C4-2B (cell line): ENCODE measurements at regions not wholly inside any gene's neighbourhood (a gene's known extent, or its start where the extent isn't known, plus 50 kb on each side); places are given as distances from the start of the nearest gene placed in this dataset.
"Not testable (repeated sequence)": the region's sequence is repeated elsewhere in the genome, so short reads cannot be mapped to it uniquely, and the experiment has no call there.

ENCODE experiments used
- CTCF ChIP-seq: fragments of 450-650 bp; conservative IDR thresholded peaks from 2 replicates; pipeline ENCODE4 v1.5.1; 2017; ENCODE audit warnings: mild to moderate bottlenecking
- ZFX ChIP-seq: fragments of 450-650 bp; IDR thresholded peaks from 2 replicates; pipeline ENCODE4 v1.6.1; 2017

GRCh38 chr15:20309395-20309794, 232.2 kb downstream of the GOLGA6L6 start:
- not testable (repeated sequence) for TF ChIP-seq CTCF, ZFX
